ENCODE measurements at regions not wholly inside any gene's neighbourhood (a gene's known extent, or its start where the extent isn't known, plus 50 kb on each side); places are given as distances from the start of the nearest gene placed in this dataset.
"Not testable (repeated sequence)": the region's sequence is repeated elsewhere in the genome, so short reads cannot be mapped to it uniquely, and the experiment has no call there.

DNA sequence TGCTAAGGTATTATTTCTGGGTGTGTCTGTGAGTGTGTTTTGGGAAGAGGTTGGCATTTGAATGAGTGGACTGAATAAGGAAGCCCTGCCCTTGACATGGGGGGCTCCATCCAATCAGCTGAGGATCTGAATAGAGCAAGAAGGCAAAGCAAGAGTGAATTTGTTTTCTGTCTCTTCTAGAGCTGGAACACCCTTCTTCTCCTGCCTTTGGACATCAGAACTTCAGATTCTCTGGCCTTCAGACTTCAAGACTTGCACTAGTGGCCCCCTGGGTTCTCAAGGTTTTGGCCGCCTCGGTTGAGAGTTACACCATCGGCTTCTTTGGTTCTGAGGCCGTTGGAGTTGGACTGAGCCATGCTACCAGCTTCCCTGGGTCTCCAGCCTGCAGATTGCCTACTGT lies 448.6 kb downstream of the SHISA9 start:
- WGBS (ENCODE audit: low lambda C conversion rate, missing lambda C conversion rate): 93% methylated on average over 4 of the region's 4 CpGs
- Histone ChIP-seq H2AFZ (no peak overlapping the region), H3K4me1 (ENCODE audit: insufficient read depth) (no peaks in the 10 kb centered on the region), H3K4me2 (no peak overlapping the region), H4K20me1 (ENCODE audit: insufficient read depth, poor library complexity, severe bottlenecking) (no peaks in the 10 kb centered on the region), H3K27me3 (no peaks in the 10 kb centered on the region), H3K9me2 (replicated peaks; ENCODE audit: insufficient read depth) (no peaks in the 10 kb centered on the region), H3K27ac (no peak overlapping the region), H3K79me2 (no peaks in the 10 kb centered on the region), H3K4me3 (no peak overlapping the region), H3K36me3 (replicated peaks; ENCODE audit: insufficient read depth, low read depth) (no peaks in the 10 kb centered on the region), H3K9me3 (ENCODE audit: low read depth) (no peaks in the 10 kb centered on the region)
- no peak for TF ChIP-seq EZH2 (IDR thresholded peaks at IDR 0.05; ENCODE audit: borderline replicate concordance)
- TF ChIP-seq CTCF (IDR thresholded peaks at IDR 0.05; ENCODE audit: poor library complexity): no peak
- no peak for TF ChIP-seq EZH2phosphoT487 (IDR thresholded peaks at IDR 0.05; ENCODE audit: low read depth, severe bottlenecking, unreplicated experiment)
- no peak for DNase-seq (ENCODE audit: low spot score)

DNA sequence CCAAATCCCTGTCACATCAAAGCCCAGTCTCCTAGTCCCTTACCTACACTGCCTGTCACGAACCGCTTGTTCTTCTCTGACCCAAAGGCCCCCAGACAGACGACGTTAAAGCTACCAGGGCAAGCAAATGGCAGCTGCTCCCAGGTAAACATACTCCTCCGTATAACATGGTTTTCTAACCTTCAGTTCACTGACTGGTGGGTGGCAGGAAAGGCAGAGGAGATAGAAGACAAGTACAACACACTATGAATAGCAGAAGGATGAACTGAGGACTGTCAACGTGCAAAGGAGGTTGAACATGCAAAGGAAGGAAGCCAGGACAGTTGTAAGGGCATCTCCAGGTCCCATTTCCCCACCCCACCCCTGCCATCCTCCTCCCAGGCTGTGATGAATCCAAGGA lies 449.8 kb downstream of the SHISA9 start:
- Histone ChIP-seq H3K4me2 (no peak overlapping the region), H3K79me2 (no peaks in the 10 kb centered on the region)
- 74% methylated on average over 6 of the region's 6 CpGs for WGBS (ENCODE audit: low lambda C conversion rate, missing lambda C conversion rate)

DNA sequence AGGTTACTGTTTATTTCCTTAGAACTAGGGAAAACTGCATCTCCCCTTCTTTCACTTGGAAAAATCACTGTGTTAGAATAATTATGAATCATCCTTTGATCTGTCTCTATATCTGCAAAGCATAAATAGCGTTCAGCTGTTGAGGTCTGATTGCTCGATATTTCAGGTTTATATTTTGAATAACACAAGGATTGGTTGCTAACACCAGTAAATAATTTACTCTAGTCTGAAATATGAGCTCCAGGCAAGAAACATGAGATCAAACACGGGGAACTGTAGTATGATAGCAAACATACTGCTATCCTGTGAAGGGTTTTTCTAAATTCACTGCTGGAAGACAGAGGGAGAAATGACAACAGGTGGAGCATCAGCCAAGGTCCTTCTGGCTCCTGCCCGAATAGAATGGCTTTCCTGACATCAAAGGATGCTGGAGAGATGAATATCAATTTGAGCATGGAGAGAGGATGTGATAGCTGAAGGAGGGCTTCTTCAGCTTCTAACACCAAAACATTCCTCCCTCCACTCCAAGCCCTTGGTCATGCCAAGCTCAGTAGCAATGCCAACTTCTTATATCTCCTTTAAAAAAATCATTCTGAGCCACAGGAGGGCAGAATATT lies 450.3 kb downstream of the SHISA9 start:
- Histone ChIP-seq H3K79me2 (no peaks in the 10 kb centered on the region), H3K4me2 (no peak overlapping the region), H3K9me2 (replicated peaks; ENCODE audit: insufficient read depth) (no peaks in the 10 kb centered on the region), H2AFZ (no peak overlapping the region), H3K9me3 (ENCODE audit: low read depth) (no peaks in the 10 kb centered on the region), H4K20me1 (ENCODE audit: insufficient read depth, poor library complexity, severe bottlenecking) (no peaks in the 10 kb centered on the region), H3K4me1 (ENCODE audit: insufficient read depth) (no peaks in the 10 kb centered on the region), H3K36me3 (replicated peaks; ENCODE audit: insufficient read depth, low read depth) (no peaks in the 10 kb centered on the region), H3K27ac (no peak overlapping the region), H3K27me3 (no peaks in the 10 kb centered on the region), H3K4me3 (no peak overlapping the region)
- WGBS (ENCODE audit: low lambda C conversion rate, missing lambda C conversion rate): 64% methylated on average over 4 of the region's 4 CpGs
- TF ChIP-seq EZH2phosphoT487 (IDR thresholded peaks at IDR 0.05; ENCODE audit: low read depth, severe bottlenecking, unreplicated experiment): no peak
- TF ChIP-seq EZH2 (IDR thresholded peaks at IDR 0.05; ENCODE audit: borderline replicate concordance): no peak
- TF ChIP-seq CTCF (IDR thresholded peaks at IDR 0.05; ENCODE audit: poor library complexity): no peak
- no peak for DNase-seq (ENCODE audit: low spot score)

More for the DNA sequence above, 449.8 kb downstream of the SHISA9 start:
- Histone ChIP-seq H3K36me3 (replicated peaks; ENCODE audit: insufficient read depth, low read depth) (no peaks in the 10 kb centered on the region), H3K27ac (no peak overlapping the region), H3K9me2 (replicated peaks; ENCODE audit: insufficient read depth) (no peaks in the 10 kb centered on the region), H3K4me1 (ENCODE audit: insufficient read depth) (no peaks in the 10 kb centered on the region), H3K27me3 (no peaks in the 10 kb centered on the region), H3K4me3 (no peak overlapping the region), H3K9me3 (ENCODE audit: low read depth) (no peaks in the 10 kb centered on the region), H2AFZ (no peak overlapping the region), H4K20me1 (ENCODE audit: insufficient read depth, poor library complexity, severe bottlenecking) (no peaks in the 10 kb centered on the region)
- TF ChIP-seq CTCF (IDR thresholded peaks at IDR 0.05; ENCODE audit: poor library complexity): no peak
- no peak for TF ChIP-seq EZH2 (IDR thresholded peaks at IDR 0.05; ENCODE audit: borderline replicate concordance)
- no peak for TF ChIP-seq EZH2phosphoT487 (IDR thresholded peaks at IDR 0.05; ENCODE audit: low read depth, severe bottlenecking, unreplicated experiment)
- DNase-seq (ENCODE audit: low spot score): no peak

- not testable (repeated sequence) for H3K36me3 ChIP-seq (replicated peaks; ENCODE audit: insufficient read depth, low read depth); H3K9me2 ChIP-seq (replicated peaks; ENCODE audit: insufficient read depth); H4K20me1 ChIP-seq (ENCODE audit: insufficient read depth, poor library complexity, severe bottlenecking); H3K4me1 ChIP-seq (ENCODE audit: insufficient read depth); DNase-seq (ENCODE audit: low spot score); H3K27ac ChIP-seq; H2AFZ ChIP-seq; H3K27me3 ChIP-seq; H3K4me2 ChIP-seq; H3K9me3 ChIP-seq (ENCODE audit: low read depth); H3K79me2 ChIP-seq; H3K4me3 ChIP-seq
- 53% methylated on average over 7 of the region's 7 CpGs for WGBS (ENCODE audit: low lambda C conversion rate, missing lambda C conversion rate)
Measured at GRCh38 chr16:13352796-13353195, 451.4 kb downstream of the SHISA9 start.

- not testable (repeated sequence) for H2AFZ ChIP-seq; H3K27ac ChIP-seq; DNase-seq (ENCODE audit: low spot score); H3K4me2 ChIP-seq; H4K20me1 ChIP-seq (ENCODE audit: insufficient read depth, poor library complexity, severe bottlenecking); H3K9me2 ChIP-seq (replicated peaks; ENCODE audit: insufficient read depth); H3K27me3 ChIP-seq; H3K4me1 ChIP-seq (ENCODE audit: insufficient read depth); H3K79me2 ChIP-seq; H3K9me3 ChIP-seq (ENCODE audit: low read depth); H3K4me3 ChIP-seq; H3K36me3 ChIP-seq (replicated peaks; ENCODE audit: insufficient read depth, low read depth)
- 62% methylated on average over 4 of the region's 4 CpGs for WGBS (ENCODE audit: low lambda C conversion rate, missing lambda C conversion rate)
Measured at GRCh38 chr16:13357842-13358241, 456.4 kb downstream of the SHISA9 start.

Data from hepatocyte (in vitro differentiated cells).